ENCODE measurements at regions not wholly inside any gene's neighbourhood (a gene's known extent, or its start where the extent isn't known, plus 50 kb on each side); places are given as distances from the start of the nearest gene placed in this dataset.
"Not testable (repeated sequence)": the region's sequence is repeated elsewhere in the genome, so short reads cannot be mapped to it uniquely, and the experiment has no call there.

DNA sequence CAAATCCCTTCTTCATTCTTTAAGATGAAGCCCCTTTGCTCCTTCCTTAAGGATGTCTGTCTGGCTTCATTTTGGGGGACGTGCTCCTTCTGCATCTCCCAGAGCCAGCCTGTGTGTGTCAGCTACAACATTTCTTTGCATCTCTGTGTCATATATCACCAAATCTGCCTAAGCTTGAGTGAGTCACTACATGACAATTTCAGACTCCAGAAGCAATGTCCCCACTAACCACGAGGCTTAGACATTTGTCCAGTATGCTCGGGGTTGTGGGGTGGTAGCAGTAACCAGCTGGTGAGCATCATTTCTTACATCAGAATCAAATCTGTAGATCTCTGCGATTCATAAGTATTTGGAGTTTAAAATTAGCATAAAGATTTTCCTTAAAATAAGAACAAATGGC lies 54.1 kb upstream of the USP14 start:
- POLR2A ChIA-PET; H3K36me3 ChIP-seq (ENCODE audit: control insufficient read depth in 2 of 2, insufficient read depth in 1 of 2, low read length in 2 of 2); H3K4me3 ChIP-seq (ENCODE audit: low read depth, low read length); H3K4me1 ChIP-seq (ENCODE audit: control insufficient read depth, insufficient read depth, low read length); H3K9me3 ChIP-seq (ENCODE audit: control insufficient read depth, insufficient read depth, low read depth, low read length); CTCF ChIA-PET; H3K27ac ChIP-seq (ENCODE audit: extremely low read depth, low read depth, low read length): not testable (repeated sequence)
- TF ChIP-seq ZNF692 (tag by site-specific recombination; IDR thresholded peaks at IDR 0.05) = 0 out of 2 replicates have a peak, but pooled peaks have one; percentile 19

- H3K9me3 ChIP-seq (ENCODE audit: control insufficient read depth, insufficient read depth, low read depth, low read length); H3K4me1 ChIP-seq (ENCODE audit: control insufficient read depth, insufficient read depth, low read length); CTCF ChIA-PET; POLR2A ChIA-PET; H3K4me3 ChIP-seq (ENCODE audit: low read depth, low read length); H3K27ac ChIP-seq (ENCODE audit: extremely low read depth, low read depth, low read length); H3K36me3 ChIP-seq (ENCODE audit: control insufficient read depth in 2 of 2, insufficient read depth in 1 of 2, low read length in 2 of 2): not testable (repeated sequence)
- TF ChIP-seq ZNF629 (tag by site-specific recombination; IDR thresholded peaks at IDR 0.05) (peak; percentile 65), ZEB2 (tag by site-specific recombination; IDR thresholded peaks at IDR 0.05) (peak; percentile 70; the same call in 1 of the 2 replicates), PATZ1 (tag by site-specific recombination; IDR thresholded peaks at IDR 0.05) (peak; percentile 24; the same call in 1 of the 2 replicates), ATF2 (tag by site-specific recombination; IDR thresholded peaks at IDR 0.05; ENCODE audit: low read depth) (peak; percentile 65), ZNF398 (tag by site-specific recombination; IDR thresholded peaks at IDR 0.05) (peak; percentile 55; the same call in 1 of the 2 replicates)
Measured at GRCh38 chr18:105161-106053, 53.0 kb upstream of the USP14 start.

DNA sequence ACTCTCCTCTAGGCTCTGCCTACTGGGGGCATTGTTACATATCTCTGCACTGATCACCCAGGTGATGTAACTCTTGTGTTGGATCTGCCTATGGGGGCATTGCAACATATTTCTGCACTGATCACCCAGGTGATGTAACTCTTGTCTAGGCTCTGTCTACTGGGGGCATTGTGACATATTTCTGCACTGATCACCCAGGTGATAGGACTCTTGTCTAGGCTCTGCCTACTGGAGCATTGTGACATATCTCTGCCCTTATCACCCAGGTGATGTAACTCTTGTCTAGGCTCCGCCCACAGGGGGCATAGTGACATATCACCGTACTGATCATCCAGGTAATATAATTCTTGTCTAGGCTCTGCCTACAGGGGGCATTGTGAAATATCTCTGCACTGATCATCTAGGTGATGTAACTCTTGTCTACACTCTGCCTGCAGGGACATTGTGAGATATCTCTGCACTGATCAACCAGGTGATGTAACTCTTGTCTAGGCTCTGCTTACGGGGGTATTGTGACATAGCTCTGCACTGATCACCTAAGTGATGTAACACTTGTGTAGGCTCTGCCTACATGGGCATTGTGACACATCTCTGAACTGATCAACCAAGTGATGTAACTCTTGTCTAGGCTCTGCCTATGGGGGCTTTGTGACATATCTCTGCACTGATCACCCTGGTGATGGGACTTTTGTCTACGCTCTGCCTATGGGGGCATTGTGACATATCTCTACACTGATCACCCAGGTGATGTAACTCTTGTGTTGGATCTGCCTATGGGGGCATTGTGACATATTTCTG lies 52.1 kb upstream of the USP14 start:
- H3K36me3 ChIP-seq (ENCODE audit: control insufficient read depth in 2 of 2, insufficient read depth in 1 of 2, low read length in 2 of 2); CTCF ChIA-PET; H3K4me1 ChIP-seq (ENCODE audit: control insufficient read depth, insufficient read depth, low read length); H3K4me3 ChIP-seq (ENCODE audit: low read depth, low read length); H3K9me3 ChIP-seq (ENCODE audit: control insufficient read depth, insufficient read depth, low read depth, low read length); POLR2A ChIA-PET: not testable (repeated sequence)
- TF ChIP-seq PATZ1 (tag by site-specific recombination; IDR thresholded peaks at IDR 0.05) (peak; percentile 56; the same call in 1 of the 2 replicates), GLIS1 (tag by site-specific recombination; IDR thresholded peaks at IDR 0.05) (peak; percentile 43; the same call in 1 of the 2 replicates), ATF2 (tag by site-specific recombination; IDR thresholded peaks at IDR 0.05; ENCODE audit: low read depth) (peak; percentile 59)
- H3K27ac ChIP-seq (ENCODE audit: extremely low read depth, low read depth, low read length) = peak overlapping the region; percentile 37; the same call in 1 of the 2 replicates

All from HEK293 (cell line).